ENCODE measurements at regions not wholly inside any gene's neighbourhood (a gene's known extent, or its start where the extent isn't known, plus 50 kb on each side); places are given as distances from the start of the nearest gene placed in this dataset.

GRCh38 chr13:40245567-40245966, 420.9 kb downstream of the FOXO1 start:
- Mint-ChIP-seq H3K27me3 (ENCODE audit: insufficient read depth, unreplicated experiment) (peaks cover 9% of the 10 kb centered on the region), H3K4me3 (ENCODE audit: unreplicated experiment) (no peak overlapping the region), H3K4me1 (ENCODE audit: low read depth, unreplicated experiment) (no peaks in the 10 kb centered on the region), H3K9me3 (ENCODE audit: unreplicated experiment) (no peaks in the 10 kb centered on the region), H3K36me3 (ENCODE audit: insufficient read depth, unreplicated experiment) (no peaks in the 10 kb centered on the region), H3K27ac (ENCODE audit: unreplicated experiment) (no peak overlapping the region)
- no peak overlapping the region for H3K4me3 ChIP-seq (ENCODE audit: low read depth, low read length)
- TF ChIP-seq CTCF (IDR thresholded peaks at IDR 0.05; ENCODE audit: insufficient read depth in 1 of 2, low read depth in 1 of 2, low read length in 1 of 2, severe bottlenecking in 1 of 2, unreplicated experiment in 1 of 2) = no peak
- intact Hi-C loops (cut with micrococcal nuclease; ENCODE audit: unreplicated experiment) = no loop called here
- CTCF ChIA-PET = no interaction called here
- DNase-seq = no peak
- H3K36me3 ChIP-seq (ENCODE audit: control insufficient read depth, insufficient read depth, low read length) = no peaks in the 10 kb centered on the region
- POLR2A ChIA-PET = no interaction called here
- H3K4me1 ChIP-seq = no peaks in the 10 kb centered on the region
- 0 out of 2 replicates have a peak, but pooled peaks cover 2% of the 10 kb centered on the region for H3K9me3 ChIP-seq
- no peaks in the 10 kb centered on the region; the same call in 1 of the 2 replicates for H3K27me3 ChIP-seq (replicated peaks; ENCODE audit: control insufficient read depth, insufficient read depth, low read length)
- BruUV-seq (replicated peaks) = no TSS peak

GRCh38 chr13:40247845-40248244, 418.6 kb downstream of the FOXO1 start:
- Mint-ChIP-seq H3K9me3 (ENCODE audit: unreplicated experiment) (no peaks in the 10 kb centered on the region), H3K4me1 (ENCODE audit: low read depth, unreplicated experiment) (no peaks in the 10 kb centered on the region), H3K27me3 (ENCODE audit: insufficient read depth, unreplicated experiment) (peaks cover 9% of the 10 kb centered on the region), H3K27ac (ENCODE audit: unreplicated experiment) (no peak overlapping the region), H3K36me3 (ENCODE audit: insufficient read depth, unreplicated experiment) (no peaks in the 10 kb centered on the region), H3K4me3 (ENCODE audit: unreplicated experiment) (no peak overlapping the region)
- no peak for TF ChIP-seq CTCF (IDR thresholded peaks at IDR 0.05; ENCODE audit: insufficient read depth in 1 of 2, low read depth in 1 of 2, low read length in 1 of 2, severe bottlenecking in 1 of 2, unreplicated experiment in 1 of 2)
- ChIA-PET POLR2A (no interaction called here), CTCF (no interaction called here)
- H3K4me3 ChIP-seq (ENCODE audit: low read depth, low read length) = no peak overlapping the region
- intact Hi-C loops (cut with micrococcal nuclease; ENCODE audit: unreplicated experiment) = no loop called here
- no peaks in the 10 kb centered on the region for H3K27me3 ChIP-seq (replicated peaks; ENCODE audit: control insufficient read depth, insufficient read depth, low read length)
- BruUV-seq (replicated peaks) = no TSS peak
- H3K9me3 ChIP-seq = 0 out of 2 replicates have a peak, but pooled peaks cover 2% of the 10 kb centered on the region
- H3K4me1 ChIP-seq = no peaks in the 10 kb centered on the region
- no peaks in the 10 kb centered on the region for H3K36me3 ChIP-seq (ENCODE audit: control insufficient read depth, insufficient read depth, low read length)
- no peak for DNase-seq

GRCh38 chr13:40251343-40252032, 415.0 kb downstream of the FOXO1 start:
- Mint-ChIP-seq H3K27ac (ENCODE audit: unreplicated experiment) (no peak overlapping the region), H3K4me1 (ENCODE audit: low read depth, unreplicated experiment) (no peaks in the 10 kb centered on the region), H3K9me3 (ENCODE audit: unreplicated experiment) (no peaks in the 10 kb centered on the region), H3K4me3 (ENCODE audit: unreplicated experiment) (no peak overlapping the region), H3K27me3 (ENCODE audit: insufficient read depth, unreplicated experiment) (no peaks in the 10 kb centered on the region), H3K36me3 (ENCODE audit: insufficient read depth, unreplicated experiment) (no peaks in the 10 kb centered on the region)
- ChIA-PET CTCF (no interaction called here), POLR2A (no interaction called here)
- Histone ChIP-seq H3K27me3 (replicated peaks; ENCODE audit: control insufficient read depth, insufficient read depth, low read length) (no peaks in the 10 kb centered on the region), H3K4me1 (peaks cover 6% of the 10 kb centered on the region; the same call in 1 of the 2 replicates), H3K4me3 (ENCODE audit: low read depth, low read length) (no peak overlapping the region), H3K9me3 (0 out of 2 replicates have a peak, but pooled peaks cover 2% of the 10 kb centered on the region), H3K36me3 (ENCODE audit: control insufficient read depth, insufficient read depth, low read length) (no peaks in the 10 kb centered on the region)
- no TSS peak for BruUV-seq (replicated peaks)
- no peak for TF ChIP-seq CTCF (IDR thresholded peaks at IDR 0.05; ENCODE audit: insufficient read depth in 1 of 2, low read depth in 1 of 2, low read length in 1 of 2, severe bottlenecking in 1 of 2, unreplicated experiment in 1 of 2)
- no peak for DNase-seq
- intact Hi-C loops (cut with micrococcal nuclease; ENCODE audit: unreplicated experiment) = loop anchor here (2.0 kb wide), 1 partner anchor 431 kb away; no protein-coding TSS in a partner anchor

All from Caco-2 (cell line).